ENCODE measurements at regions not wholly inside any gene's neighbourhood (a gene's known extent, or its start where the extent isn't known, plus 50 kb on each side); places are given as distances from the start of the nearest gene placed in this dataset.

DNA sequence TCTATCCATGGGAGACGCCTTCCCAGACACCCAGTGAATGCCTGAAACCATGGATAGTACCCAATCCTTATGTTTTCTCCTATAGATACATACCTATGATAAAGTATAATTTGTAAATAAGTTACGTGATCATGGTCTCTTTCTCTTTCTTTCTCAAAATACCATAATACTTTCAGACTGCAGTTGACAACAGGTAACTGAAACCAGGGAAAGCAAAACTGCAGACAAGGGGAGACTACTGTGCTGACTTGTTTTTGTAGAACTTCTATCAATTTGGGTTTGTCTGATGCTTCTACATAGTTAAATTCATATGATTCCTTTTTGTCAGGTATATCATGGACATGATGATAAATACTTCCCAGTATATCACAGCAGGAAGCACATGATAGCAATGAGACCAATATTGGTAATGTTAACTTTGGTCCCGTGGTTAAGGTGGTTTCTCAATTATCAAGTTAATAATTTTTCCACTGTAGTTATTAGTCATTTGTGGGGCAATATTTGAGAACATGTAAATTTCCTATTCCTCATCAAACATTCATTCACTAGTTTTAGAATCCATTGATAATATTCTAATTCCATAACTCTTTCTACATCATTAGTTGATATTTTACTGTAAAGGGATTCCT, 298.0 kb upstream of the TET2 start:
- TF ChIP-seq EP300 (IDR thresholded peaks at IDR 0.05) (no peak), RCOR1 (IDR thresholded peaks at IDR 0.05; ENCODE audit: low read depth, low read length) (no peak), BHLHE40 (IDR thresholded peaks at IDR 0.05; ENCODE audit: low read depth, low read length) (no peak), CTCF (IDR thresholded peaks at IDR 0.05) (no peak), E2F6 (IDR thresholded peaks at IDR 0.05; ENCODE audit: borderline replicate concordance, low read depth) (no peak), POLR2A (IDR thresholded peaks at IDR 0.05; ENCODE audit: low read length) (no peak), MYC (IDR thresholded peaks at IDR 0.05; ENCODE audit: borderline replicate concordance, low read length) (no peak), RFX5 (IDR thresholded peaks at IDR 0.05) (no peak), CEBPB (IDR thresholded peaks at IDR 0.05) (no peak), MAFK (IDR thresholded peaks at IDR 0.05; ENCODE audit: partially characterized antibody) (no peak), CBX2 (IDR thresholded peaks at IDR 0.05; ENCODE audit: borderline replicate concordance, low read depth) (no peak), NR3C1 (IDR thresholded peaks at IDR 0.05) (no peak), RAD21 (conservative IDR thresholded peaks at IDR 0.05 in 1 of 2, IDR thresholded peaks at IDR 0.05 in 1 of 2) (no peak)
- TF ChIP-seq, protein P1, sequence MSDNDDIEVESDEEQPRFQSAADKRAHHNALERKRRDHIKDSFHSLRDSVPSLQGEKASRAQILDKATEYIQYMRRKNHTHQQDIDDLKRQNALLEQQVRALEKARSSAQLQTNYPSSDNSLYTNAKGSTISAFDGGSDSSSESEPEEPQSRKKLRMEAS (IDR thresholded peaks at IDR 0.05): no peak

Data from A549 (cell line).